ENCODE measurements at regions not wholly inside any gene's neighbourhood (a gene's known extent, or its start where the extent isn't known, plus 50 kb on each side); places are given as distances from the start of the nearest gene placed in this dataset.

DNA sequence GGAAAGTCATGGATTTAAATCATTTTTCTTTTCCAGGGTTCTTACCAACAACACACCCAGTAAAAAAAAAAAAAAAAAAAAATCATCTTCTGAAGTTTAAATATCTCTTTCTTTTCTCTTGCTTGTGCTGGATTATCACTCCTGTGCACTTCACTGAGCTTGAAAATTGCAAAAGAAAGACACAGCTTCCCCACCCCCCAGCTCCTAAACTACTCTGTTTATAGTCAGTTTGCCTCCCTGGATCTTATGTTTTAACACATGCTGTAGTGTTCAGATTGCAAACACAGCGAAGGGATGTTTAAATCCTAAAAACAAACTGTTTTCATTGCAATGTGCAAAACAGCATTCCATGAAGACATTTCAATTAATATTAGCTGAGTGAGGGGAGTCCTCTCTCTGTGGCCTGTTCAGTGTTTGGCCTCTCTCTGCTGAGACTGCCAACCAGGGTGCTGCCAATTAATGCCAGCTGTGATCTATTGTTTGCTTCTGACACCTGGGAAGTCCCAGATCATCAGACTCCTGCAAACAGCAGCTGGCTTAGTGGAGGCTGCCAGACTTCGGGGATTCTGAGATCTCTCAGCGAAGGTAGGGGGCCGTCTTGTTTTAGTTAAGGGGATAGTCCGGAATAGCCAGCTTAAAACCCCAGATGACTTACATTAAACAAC is 171.1 kb upstream of the PITX2 start:
- Histone ChIP-seq H3K9me3 (replicated peaks in 1 of 3) (no peaks in the 10 kb centered on the region), H3K4me3 (no peak overlapping the region), H3K36me3 (replicated peaks in 1 of 2) (no peaks in the 10 kb centered on the region), H3K27ac (no peak overlapping the region), H3K27me3 (no peaks in the 10 kb centered on the region), H3K4me1 (replicated peaks in 1 of 2) (no peaks in the 10 kb centered on the region)
- intact Hi-C loops (cut with DNase I): no loop called here
- WGBS, 4 donors: 75 to 90% (median 78%) methylated on average over 5 of the region's 5 CpGs
- no peak for DNase-seq
- no peak for TF ChIP-seq POLR2A (IDR thresholded peaks at IDR 0.05)
- TF ChIP-seq, protein P1, sequence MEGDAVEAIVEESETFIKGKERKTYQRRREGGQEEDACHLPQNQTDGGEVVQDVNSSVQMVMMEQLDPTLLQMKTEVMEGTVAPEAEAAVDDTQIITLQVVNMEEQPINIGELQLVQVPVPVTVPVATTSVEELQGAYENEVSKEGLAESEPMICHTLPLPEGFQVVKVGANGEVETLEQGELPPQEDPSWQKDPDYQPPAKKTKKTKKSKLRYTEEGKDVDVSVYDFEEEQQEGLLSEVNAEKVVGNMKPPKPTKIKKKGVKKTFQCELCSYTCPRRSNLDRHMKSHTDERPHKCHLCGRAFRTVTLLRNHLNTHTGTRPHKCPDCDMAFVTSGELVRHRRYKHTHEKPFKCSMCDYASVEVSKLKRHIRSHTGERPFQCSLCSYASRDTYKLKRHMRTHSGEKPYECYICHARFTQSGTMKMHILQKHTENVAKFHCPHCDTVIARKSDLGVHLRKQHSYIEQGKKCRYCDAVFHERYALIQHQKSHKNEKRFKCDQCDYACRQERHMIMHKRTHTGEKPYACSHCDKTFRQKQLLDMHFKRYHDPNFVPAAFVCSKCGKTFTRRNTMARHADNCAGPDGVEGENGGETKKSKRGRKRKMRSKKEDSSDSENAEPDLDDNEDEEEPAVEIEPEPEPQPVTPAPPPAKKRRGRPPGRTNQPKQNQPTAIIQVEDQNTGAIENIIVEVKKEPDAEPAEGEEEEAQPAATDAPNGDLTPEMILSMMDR (IDR thresholded peaks at IDR 0.05): no peak

DNA sequence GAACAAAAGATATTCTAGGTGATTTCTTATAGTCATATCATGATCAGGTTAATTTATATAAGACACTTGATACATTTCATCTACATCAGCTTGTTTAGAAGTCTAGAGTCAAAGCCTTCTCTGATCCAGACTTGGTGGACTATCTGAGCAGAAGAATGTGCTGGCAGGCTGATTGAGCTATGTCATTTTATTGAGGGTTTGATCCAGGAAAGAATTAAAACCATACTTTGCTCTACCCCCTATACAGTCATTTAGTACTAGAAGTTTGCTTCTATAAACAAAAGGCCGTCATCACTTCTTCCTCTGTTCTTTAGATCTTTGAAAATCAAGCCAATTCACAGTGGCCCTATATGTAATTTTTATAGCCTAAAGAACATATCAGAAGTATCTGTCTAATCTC is 173.1 kb upstream of the PITX2 start:
- Histone ChIP-seq H3K4me1 (replicated peaks in 1 of 2) (no peaks in the 10 kb centered on the region), H3K9me3 (replicated peaks in 1 of 3) (no peaks in the 10 kb centered on the region), H3K36me3 (replicated peaks in 1 of 2) (no peaks in the 10 kb centered on the region), H3K27ac (no peak overlapping the region), H3K27me3 (peaks cover 4% of the 10 kb centered on the region), H3K4me3 (no peak overlapping the region)
- no peak for DNase-seq
- intact Hi-C loops (cut with DNase I): no loop called here
- 58 to 94% (median 88%) methylated on average over 1 of the region's 1 CpG for WGBS, 4 donors
- no peak for TF ChIP-seq POLR2A (IDR thresholded peaks at IDR 0.05)
- TF ChIP-seq, protein P1 (IDR thresholded peaks at IDR 0.05): no peak

DNA sequence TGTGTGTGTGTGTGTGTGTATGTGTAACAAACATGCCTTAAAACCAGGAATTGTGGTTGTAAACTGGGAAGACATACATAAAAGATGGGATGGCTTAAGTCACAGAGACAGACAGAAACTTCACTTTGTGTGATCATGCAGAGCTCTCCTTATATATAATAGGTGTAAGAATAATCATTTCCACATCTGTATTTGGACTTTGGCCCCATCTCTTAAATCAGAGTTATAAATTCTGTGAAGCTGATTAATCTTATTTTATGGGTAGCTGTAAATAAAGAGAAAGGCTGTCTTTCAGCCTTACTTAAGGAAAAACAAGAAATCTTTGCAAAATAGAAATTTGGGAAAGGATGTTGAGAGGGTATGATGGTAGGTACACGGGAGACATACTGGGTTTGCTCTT is 174.6 kb upstream of the PITX2 start:
- 62 to 86% (median 73%) methylated on average over 1 of the region's 1 CpG for WGBS, 4 donors
- no peak for TF ChIP-seq POLR2A (IDR thresholded peaks at IDR 0.05)
- TF ChIP-seq, protein P1 (IDR thresholded peaks at IDR 0.05): no peak
- intact Hi-C loops (cut with DNase I): no loop called here

DNA sequence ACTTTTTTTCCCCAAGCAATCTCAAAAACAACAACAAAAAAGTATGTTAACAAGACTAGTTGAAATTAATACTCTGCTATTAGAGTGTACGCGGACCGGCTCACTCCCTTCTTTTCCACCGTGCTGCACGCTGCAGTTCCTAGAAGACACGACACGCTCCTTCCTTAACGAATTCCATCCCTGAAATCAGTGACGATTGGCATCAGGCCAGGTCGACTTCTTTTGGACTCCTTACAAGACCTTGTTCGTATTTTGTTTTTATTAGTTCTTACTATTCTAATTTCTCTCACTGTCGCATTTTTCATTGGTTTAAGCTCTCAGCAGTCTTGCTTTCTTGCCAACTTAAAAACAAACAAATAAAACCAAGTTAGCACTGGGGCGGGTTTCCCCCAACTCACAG is 175.8 kb upstream of the PITX2 start:
- no peak for TF ChIP-seq POLR2A (IDR thresholded peaks at IDR 0.05)
- TF ChIP-seq, protein P1 (IDR thresholded peaks at IDR 0.05): no peak
- Histone ChIP-seq H3K27me3 (peaks cover 4% of the 10 kb centered on the region), H3K27ac (no peak overlapping the region), H3K9me3 (replicated peaks in 1 of 3) (no peaks in the 10 kb centered on the region), H3K4me3 (no peak overlapping the region), H3K4me1 (replicated peaks in 1 of 2) (no peaks in the 10 kb centered on the region), H3K36me3 (replicated peaks in 1 of 2) (no peaks in the 10 kb centered on the region)
- intact Hi-C loops (cut with DNase I): no loop called here
- WGBS, 4 donors: 49 to 62% (median 58%) methylated on average over 13 of the region's 13 CpGs
- DNase-seq: no peak

More for the DNA sequence above, 174.6 kb upstream of the PITX2 start:
- Histone ChIP-seq H3K4me1 (replicated peaks in 1 of 2) (no peaks in the 10 kb centered on the region), H3K36me3 (replicated peaks in 1 of 2) (no peaks in the 10 kb centered on the region), H3K4me3 (no peak overlapping the region), H3K27ac (no peak overlapping the region), H3K9me3 (replicated peaks in 1 of 3) (no peaks in the 10 kb centered on the region), H3K27me3 (peaks cover 4% of the 10 kb centered on the region)
- no peak for DNase-seq
